Ovary (tissue), 7 donors: ENCODE measurements at regions not wholly inside any gene's neighbourhood (a gene's known extent, or its start where the extent isn't known, plus 50 kb on each side); places are given as distances from the start of the nearest gene placed in this dataset.

Experiments
- DNase-seq, 5 donors: peaks; one replicate each; pipeline ENCODE4 v3.0.0-alpha.2; 2019 to 2020
- H3K27ac ChIP-seq, 2 donors: fragments of 200-600 bp; one replicate each; pipeline versions ENCODE4 v1.5.1 to v1.8.0; 2019 to 2022
- H3K27me3 ChIP-seq: fragments of 200-600 bp; one replicate; pipeline ENCODE4 v1.8.0; 2022
- H3K36me3 ChIP-seq: fragments of 200-600 bp; sonication (generic); one replicate; pipeline ENCODE4 v1.5.1; 2019
- H3K4me1 ChIP-seq: one replicate; pipeline ENCODE4 v1.8.1; 2013; ENCODE audit warnings: mild to moderate bottlenecking, moderate library complexity; ENCODE audit not compliant: insufficient read depth
- H3K4me3 ChIP-seq: fragments of 200-600 bp; sonication (generic); one replicate; pipeline ENCODE4 v1.5.1; 2017
- H3K9me3 ChIP-seq, 2 donors: fragments of 200-600 bp in 1 of 2; sonication (generic) in 1 of 2; one replicate each; pipeline versions ENCODE4 v1.5.1 to v1.8.1; 2013 to 2019; ENCODE audit warnings: mild to moderate bottlenecking in 1 of 2, moderate library complexity in 1 of 2
- EP300 ChIP-seq: sonication (generic); formaldehyde crosslinking; IDR thresholded peaks from one replicate; pipeline ENCODE4 v1.6.1; 2017; ENCODE audit warnings: antibody characterized with exemption
- POLR2A ChIP-seq: fragments of 450-650 bp; IDR thresholded peaks from one replicate; pipeline ENCODE4 v1.6.1; 2017; ENCODE audit warnings: antibody characterized with exemption, mild to moderate bottlenecking, moderate library complexity
- WGBS, 3 donors: extraction: QIAGEN DNeasy Blood & Tissue Kit in 1 of 3; methylation state at CpG; one replicate each; pipeline versions ENCODE4 v1.1.5 to v1.1.7; 2013 to 2017; 5-methylcytosine and 5-hydroxymethylcytosine counted together
- intact Hi-C, 4 donors: fragments of 100-400 bp; cut with DNase I; formaldehyde crosslinking; loops; one replicate each; pipeline versions ENCODE4 v1.11.0 to v1.15.1; 2022 to 2023
- TF ChIP-seq, protein P1 (sequence below), 3 donors: fragments of 450-650 bp in 2 of 3; fragments of 200-600 bp in 1 of 3; IDR thresholded peaks; one replicate each; pipeline versions ENCODE4 v1.5.1 to v1.8.0; 2016 to 2022; ENCODE audit warnings: antibody characterized with exemption in 3 of 3, mild to moderate bottlenecking in 1 of 3
- donor health status: DM: no; HTN: no; CAD: no; lungs with moderate emphysema.
- donor health status: DM: no; HTN: no; CAD: no.
- donor health status: Bipolar disorder and iron deficiency.
- donor health status: DM: no; HTN: no; CAD: no.
- donor health status: DM: yes; HTN: yes; CAD: no.

GRCh38 chr4:100569196-100569595 is 51.4 kb upstream of the EMCN start:
- Histone ChIP-seq H3K4me3 (no peak overlapping the region), H3K36me3 (no peaks in the 10 kb centered on the region), H3K27me3 (no peaks in the 10 kb centered on the region), H3K27ac (no peak overlapping the region), H3K9me3 (no peaks in the 10 kb centered on the region), H3K4me1 (no peaks in the 10 kb centered on the region)
- no peak for DNase-seq
- WGBS, 3 donors = 48 to 81% (median 49%) methylated on average over 2 of the region's 2 CpGs
- TF ChIP-seq EP300 = no peak
- TF ChIP-seq, protein P1, sequence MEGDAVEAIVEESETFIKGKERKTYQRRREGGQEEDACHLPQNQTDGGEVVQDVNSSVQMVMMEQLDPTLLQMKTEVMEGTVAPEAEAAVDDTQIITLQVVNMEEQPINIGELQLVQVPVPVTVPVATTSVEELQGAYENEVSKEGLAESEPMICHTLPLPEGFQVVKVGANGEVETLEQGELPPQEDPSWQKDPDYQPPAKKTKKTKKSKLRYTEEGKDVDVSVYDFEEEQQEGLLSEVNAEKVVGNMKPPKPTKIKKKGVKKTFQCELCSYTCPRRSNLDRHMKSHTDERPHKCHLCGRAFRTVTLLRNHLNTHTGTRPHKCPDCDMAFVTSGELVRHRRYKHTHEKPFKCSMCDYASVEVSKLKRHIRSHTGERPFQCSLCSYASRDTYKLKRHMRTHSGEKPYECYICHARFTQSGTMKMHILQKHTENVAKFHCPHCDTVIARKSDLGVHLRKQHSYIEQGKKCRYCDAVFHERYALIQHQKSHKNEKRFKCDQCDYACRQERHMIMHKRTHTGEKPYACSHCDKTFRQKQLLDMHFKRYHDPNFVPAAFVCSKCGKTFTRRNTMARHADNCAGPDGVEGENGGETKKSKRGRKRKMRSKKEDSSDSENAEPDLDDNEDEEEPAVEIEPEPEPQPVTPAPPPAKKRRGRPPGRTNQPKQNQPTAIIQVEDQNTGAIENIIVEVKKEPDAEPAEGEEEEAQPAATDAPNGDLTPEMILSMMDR (IDR thresholded peaks at IDR 0.05) = no peak
- TF ChIP-seq POLR2A = no peak
- intact Hi-C loops = no loop called here
